Jurkat, Clone E6-1 (cell line): ENCODE measurements at regions not wholly inside any gene's neighbourhood (a gene's known extent, or its start where the extent isn't known, plus 50 kb on each side); places are given as distances from the start of the nearest gene placed in this dataset.

Experiments
- DNase-seq: peaks from one replicate; pipeline ENCODE4 v3.0.0-alpha.2; 2011; ENCODE audit warnings: low read depth, low spot score
- H3K4me3 ChIP-seq: 2 replicates; pipeline ENCODE4 v1.5.1; 2011; ENCODE audit warnings: mild to moderate bottlenecking, low read length, control low read depth, moderate library complexity

DNA sequence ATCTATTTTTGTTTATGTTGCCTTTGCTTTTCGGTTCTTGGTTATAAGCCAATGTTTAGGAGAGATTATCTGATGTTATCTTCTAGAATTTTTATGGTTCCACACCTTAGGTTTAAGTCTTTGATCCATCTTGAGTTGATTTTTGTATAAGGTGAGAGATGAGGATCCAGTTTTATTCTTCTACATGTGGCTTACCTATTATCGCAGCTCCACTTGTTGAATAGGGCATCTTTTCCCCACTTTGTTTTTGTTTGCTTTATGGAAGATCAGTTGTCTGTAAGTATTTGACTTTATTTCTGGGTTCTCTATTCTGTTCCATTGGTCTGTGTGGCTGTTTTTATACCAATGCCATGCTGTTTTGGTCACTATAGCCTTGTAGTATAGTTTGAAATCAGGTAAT lies 927.0 kb downstream of the UQCRFS1 start:
- DNase-seq, result no peak
- H3K4me3 ChIP-seq, result no peak overlapping the region

DNA sequence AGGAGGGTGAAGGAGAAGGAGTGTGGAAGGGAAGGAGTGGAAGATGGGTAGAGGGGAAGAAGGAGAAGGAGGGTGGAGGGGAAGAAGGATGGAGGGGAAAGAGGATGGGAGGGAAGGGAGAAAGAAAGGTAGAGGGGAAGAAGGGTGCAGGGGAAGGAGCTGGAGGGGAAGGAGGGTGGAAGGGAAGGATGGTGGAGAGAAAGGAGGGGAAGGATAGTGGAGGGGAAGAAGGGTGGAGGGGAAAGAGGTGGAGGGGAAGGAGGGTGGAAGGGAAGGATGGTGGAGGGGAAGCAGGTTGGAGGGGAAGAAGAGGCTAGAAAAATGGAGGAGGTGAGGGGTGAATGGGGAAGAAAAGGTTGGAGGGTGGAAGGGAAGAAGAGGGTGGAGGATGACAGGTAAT lies 927.9 kb downstream of the UQCRFS1 start:
- no peak overlapping the region for H3K4me3 ChIP-seq
- DNase-seq, result no peak

DNA sequence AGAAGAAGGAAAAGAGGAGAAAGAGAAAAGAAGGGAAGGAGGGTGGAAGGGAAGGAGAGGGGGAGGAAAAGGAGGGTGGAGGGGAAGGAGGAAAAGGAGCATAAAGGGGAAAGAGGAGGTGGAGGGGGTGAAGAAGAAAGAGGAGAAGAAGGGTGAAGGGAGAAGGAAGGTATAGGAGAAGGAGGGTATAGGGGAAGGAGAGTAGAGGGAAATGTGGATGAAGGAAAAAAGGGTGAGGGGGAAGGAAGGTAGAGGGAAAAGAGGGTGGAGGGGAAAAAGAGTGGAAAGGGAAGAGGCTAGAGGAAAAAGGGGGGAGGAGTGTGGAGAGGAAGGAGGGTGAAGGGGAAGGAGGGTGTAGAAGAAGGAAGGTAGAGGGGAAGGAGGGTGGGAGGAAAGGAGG lies 928.6 kb downstream of the UQCRFS1 start:
- H3K4me3 ChIP-seq, result no peak overlapping the region
- DNase-seq, result no peak

DNA sequence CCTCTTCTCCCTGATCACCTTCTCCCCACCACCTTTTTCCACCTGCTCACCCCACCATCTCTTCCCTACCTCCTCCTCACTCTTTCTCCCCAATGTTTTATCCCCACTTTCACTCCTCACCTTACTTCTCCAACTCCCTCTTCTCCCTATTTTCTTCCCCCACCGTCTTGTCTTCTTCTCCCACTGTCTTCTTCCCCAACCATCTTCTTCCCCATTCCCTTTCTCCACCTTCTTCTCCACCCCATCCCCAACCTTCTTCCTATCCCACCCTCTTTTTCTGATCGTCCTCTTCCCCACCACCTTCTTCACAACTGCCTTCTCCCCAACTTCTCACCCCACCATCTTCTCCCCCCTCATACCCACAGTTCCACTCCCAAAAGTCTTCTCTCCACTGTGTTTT lies 929.4 kb downstream of the UQCRFS1 start:
- H3K4me3 ChIP-seq, result no peak overlapping the region
- no peak for DNase-seq

DNA sequence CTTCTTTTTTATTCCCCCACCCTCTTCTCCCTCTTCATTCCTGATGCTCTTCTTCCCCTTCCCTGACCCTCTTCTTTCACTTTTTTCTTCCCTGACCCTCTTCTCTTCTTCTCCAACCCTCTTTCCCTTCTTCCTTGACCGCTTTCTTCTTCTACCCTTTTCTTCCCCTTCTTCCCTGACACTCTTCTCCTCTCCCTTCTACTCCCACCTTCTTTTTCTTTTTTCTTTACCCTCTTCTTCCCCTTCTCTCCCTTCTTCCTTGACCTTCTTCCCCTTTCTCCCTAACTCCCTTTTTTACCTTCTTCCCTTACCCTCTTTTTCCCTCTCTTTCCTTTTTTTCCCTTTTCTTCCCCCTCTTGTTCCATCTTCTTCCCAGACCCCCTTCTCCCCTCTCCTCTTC lies 931.3 kb downstream of the UQCRFS1 start:
- no peak for DNase-seq
- no peak overlapping the region for H3K4me3 ChIP-seq

DNA sequence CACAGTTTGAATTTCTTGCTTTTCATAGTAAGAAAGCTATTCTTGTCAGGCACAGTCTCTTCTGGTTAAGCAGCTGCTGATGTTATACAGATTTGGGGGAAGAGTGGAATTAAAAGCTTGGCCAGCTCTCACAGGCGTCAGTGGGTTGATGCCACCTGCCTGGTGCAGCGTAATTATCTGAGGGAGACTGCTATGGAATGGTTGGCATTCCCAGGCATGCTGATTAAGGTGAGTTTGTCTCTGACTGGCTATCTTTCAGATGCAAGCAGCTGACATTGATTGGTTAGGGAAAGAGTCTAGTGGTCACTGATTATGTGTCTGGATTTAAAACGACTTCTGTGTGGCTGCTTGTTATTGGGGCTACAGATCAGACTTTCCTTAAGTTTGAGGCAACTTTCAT lies 948.4 kb downstream of the UQCRFS1 start:
- DNase-seq, result no peak
- no peak overlapping the region for H3K4me3 ChIP-seq

DNA sequence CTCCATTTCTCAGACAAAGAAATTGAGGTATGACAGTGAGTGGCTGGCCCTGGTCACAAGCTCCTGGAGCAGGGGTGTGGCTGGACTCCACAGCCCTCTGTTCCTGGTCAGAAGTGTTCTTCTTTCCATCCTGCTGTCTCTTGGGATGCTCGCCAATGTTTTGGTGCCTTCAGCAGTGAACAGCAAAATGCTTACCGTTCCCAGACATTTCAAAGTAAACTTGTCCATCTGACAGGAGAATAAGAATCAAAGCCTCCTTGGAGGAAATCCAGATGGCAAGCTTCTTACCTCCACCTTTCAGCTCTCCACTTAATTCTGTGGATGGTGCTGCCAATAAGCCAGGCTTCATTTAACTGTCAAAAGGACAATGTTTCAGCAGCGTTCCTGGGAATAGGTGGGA lies 954.1 kb downstream of the UQCRFS1 start:
- no peak for DNase-seq
- H3K4me3 ChIP-seq, result no peak overlapping the region

DNA sequence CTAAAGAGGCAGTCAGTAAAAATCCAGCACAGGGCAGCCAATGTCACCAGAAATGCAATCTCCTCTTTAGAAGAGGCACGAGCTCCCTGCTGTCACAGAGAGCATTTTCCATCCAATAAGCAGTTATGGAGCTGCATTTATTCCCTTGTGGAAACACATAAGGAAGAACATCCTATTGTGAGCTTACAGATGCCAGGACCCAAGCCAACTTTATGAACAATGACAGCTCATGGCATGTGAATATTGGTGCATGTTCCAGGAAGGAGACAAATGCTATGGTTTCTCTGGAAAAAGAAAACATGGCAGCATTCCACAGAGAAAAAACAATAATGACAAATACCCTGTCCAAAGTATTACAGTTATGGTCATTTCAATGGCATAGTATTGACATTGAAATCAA lies 955.6 kb downstream of the UQCRFS1 start:
- no peak for DNase-seq
- H3K4me3 ChIP-seq, result no peak overlapping the region

DNA sequence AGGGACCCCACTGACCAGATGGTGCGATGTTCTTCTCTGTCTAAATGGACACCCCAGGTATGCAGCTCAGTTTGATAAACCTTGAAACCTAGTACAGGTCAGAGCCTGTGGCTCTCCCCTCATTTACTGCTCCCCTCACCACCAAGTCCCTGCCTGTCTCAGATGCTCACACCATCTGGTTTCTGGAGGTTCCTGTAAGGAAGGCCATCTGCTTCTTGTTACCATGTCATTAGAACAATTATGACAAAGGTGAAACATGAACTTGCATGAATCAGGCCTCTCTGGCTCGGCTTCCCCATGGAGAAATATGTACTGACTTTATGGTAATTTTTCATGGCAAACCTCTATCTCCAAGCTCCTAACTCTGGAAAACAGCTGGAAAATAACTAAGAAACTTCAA lies 965.7 kb downstream of the UQCRFS1 start:
- no peak overlapping the region for H3K4me3 ChIP-seq
- no peak for DNase-seq

DNA sequence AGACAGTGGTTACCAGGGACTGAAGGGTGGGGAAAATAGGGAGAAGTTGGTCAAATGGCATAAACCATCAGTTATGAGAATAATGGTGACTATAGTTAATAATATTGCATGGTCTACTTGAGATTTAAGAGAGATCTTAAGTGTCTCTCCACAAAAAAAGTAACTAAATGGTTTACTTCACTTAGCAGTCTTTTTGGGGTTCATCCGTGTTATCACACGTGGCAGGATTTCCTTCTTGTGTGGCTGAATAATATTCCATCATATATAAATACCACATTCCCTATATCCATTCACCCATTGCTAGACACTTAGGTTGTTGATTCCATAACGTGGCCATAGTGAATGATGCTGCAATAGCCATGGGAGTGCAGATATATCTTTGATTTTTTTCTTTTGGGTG lies 967.0 kb downstream of the UQCRFS1 start:
- no peak overlapping the region for H3K4me3 ChIP-seq
- no peak for DNase-seq

DNA sequence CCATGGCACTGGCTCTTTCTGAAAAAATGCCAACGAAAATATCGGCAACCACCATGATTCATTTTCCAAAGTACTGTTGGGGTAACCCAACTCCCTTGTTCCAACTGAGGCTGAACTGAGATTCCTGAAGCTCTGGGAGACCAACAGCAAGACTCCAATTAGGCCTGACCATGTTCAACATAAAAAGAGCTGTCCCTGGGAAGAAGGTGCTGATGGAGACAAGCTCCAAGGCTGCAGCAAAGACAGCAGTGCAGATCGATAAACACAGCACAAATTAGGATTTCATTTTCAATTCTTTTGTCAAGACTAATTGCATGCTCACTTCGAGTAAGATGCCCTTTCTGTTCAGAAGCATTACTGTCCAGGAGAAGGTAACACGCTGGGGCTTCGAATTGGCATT lies 968.0 kb downstream of the UQCRFS1 start:
- no peak for DNase-seq
- H3K4me3 ChIP-seq, result no peak overlapping the region

DNA sequence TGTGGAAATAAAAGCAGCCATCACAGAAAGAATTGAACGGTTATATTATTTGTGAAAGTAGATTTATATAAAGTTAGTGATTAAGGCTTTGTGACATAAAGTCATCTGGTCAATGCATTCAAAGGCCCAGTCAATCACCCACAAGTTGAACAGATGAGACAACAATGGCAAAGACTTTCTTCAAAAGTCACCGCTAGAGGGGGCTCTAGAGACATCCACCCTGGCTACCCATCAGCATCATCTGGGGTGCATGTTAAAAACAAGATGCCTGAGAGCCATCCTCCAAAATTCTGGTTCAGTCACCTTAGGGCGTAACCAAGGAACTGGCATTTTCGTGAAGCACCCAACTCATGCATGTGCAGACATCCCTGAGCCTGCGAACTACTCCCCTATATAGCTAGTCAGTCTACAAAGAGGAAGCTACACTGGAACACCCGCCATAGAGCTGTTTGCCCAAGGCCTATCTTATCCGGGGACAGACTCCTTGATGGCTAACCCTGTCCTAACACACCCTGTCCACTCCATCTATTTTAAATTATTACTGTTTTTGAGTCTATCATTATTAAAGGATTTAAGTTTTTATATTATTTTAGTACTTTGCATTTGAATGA lies 970.5 kb downstream of the UQCRFS1 start:
- DNase-seq, result peak; percentile 36

DNA sequence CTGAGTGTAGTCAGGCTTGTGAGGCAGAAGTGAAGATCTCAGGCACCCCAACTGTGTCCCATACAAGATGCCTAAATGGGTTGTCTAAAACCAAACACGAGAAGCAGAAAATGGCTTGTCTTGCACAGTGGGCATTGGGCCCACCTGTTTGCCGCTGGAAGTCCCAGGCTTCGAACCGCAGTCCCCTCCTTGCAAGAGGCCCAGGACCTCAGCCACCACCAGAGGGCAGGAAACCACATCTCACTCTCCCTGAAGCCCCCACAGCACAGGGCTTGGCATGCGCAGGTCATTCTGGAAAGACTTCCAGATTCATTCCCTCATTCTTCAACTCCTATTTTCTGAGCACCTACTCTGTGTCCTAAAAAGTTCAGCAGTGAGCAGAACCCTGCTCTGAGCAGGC lies 973.7 kb downstream of the UQCRFS1 start:
- DNase-seq, result peak; percentile 28
- H3K4me3 ChIP-seq, result no peak overlapping the region

More for the DNA sequence above, 970.5 kb downstream of the UQCRFS1 start:
- no peak overlapping the region for H3K4me3 ChIP-seq

DNA sequence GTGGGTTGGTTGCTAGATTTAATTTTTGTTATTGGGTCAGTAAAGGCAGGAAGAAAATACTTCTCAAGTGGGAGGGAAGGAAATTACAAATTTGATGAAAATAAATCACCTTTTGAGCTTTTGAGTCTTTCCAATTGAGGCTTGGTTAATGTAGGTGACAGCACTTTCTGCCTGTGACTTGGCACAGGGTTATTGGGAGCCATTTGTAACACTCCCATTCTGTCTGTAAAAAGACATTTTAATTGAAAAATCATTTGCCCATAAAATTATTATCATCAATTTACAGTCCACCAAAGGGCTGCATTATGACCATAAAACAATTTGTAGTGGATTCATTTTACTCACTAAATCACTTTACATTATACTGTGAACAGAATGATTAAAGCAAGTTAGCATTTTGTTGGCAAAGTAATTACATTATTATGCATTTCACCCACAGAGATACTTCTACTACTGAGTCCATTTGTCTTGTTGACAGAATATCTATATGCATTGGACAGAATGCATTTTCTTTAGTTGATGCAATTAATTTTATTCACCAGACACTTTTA lies 974.6 kb downstream of the UQCRFS1 start:
- no peak overlapping the region for H3K4me3 ChIP-seq

DNA sequence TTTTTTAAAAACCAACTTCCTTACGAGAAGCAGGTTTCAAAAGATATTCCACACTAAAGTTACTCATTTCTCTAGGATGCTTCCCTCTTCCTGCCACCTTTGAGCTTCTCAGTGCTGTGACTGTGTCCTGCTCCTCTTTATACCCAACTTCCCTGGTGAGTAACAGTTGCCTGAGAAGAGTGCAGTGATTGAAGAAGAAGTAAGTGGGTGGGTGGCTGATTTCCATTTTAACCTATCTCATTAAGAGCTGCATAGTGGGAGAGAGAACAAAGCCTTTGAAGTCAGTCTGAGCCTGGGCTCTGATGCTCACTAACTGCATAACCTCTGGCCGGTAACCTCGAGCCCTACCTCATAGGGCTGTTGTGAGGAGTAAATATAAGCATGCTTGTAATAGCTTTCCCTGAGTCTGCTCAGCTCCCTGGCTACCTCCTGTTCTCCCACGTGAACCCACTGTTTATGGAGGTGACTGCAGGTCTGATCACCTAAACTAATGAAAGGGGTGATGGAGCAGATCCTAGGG lies 977.3 kb downstream of the UQCRFS1 start:
- no peak for DNase-seq
- H3K4me3 ChIP-seq, result no peak overlapping the region

More for the DNA sequence above, 974.6 kb downstream of the UQCRFS1 start:
- no peak for DNase-seq

DNA sequence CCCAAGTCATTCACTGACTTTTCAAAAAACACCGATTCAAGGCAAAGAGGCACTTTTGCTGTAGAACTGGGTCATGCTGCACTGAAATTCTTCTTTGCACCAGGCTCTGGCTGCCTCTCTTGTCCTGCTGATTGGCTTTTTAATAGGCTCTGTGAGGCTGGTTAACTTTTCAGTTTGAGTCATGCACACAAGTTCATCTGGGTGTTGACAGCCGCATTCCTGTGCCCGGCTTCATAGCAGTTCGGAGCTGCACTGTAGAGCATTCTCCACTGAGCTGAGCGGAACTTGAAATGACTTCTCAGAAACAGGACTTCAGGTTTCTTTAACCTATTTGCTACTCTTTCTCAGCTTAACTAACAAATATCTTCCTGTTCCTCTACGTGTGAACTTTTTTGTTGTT lies 978.3 kb downstream of the UQCRFS1 start:
- DNase-seq, result no peak
- H3K4me3 ChIP-seq, result no peak overlapping the region

DNA sequence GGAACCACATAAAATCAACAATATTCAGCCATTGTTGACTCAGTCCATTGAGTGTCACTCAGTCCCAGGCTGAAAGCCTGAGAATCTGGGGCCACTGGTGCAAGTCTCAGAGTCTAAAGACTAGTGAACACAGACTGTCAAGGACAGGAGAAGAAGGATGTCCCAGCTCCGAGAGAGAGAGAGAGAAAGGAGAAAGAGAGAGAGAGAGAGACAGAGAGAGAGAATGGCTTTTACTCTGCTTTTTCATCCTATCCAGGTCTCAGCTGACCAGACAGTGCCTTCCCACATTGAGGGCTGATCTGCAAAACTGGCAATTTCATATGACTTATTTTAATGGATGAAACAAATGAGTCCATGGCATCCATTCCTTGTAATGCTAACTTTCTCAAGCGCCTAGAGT lies 984.1 kb downstream of the UQCRFS1 start:
- no peak for DNase-seq
- H3K4me3 ChIP-seq, result no peak overlapping the region

DNA sequence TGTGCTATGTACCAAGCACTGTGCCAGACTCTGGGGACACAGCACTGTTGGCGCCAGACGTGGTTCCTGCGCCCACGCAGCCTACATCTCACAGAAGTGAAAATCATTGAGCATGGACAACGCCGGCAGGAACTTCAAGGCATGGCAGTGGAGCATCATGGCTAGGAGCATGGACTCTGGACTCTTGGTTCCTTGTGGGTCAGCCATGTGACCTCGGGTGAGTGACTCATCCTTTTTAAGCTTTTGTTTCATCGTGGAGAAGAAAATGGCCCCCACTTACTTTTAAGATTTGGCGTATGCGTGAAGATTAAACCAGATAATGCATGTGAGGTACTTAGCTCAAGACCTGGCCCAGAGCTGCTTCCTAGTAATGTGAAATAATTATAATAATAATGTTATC lies 988.5 kb downstream of the UQCRFS1 start:
- DNase-seq, result no peak

DNA sequence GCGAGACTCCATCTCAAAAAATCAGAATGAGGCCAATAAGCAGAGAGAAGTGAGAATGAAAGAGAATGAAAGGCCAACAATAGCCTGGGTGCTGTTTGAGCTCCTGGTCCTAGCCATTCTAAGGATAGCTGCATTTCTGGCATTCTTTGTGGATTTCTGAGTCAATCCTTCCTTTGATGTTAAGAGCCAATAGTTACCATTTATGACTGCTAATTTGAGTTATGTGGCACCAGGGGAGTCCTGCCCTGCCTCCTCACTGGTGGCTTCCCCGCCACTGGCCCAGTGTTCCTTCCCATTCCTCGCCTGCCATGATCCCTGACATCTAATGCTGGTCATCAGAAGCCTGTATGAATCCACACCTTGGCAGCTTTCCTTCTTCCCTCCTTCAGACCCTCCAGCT lies 991.2 kb downstream of the UQCRFS1 start:
- no peak for DNase-seq
- no peak overlapping the region for H3K4me3 ChIP-seq

More for the DNA sequence above, 988.5 kb downstream of the UQCRFS1 start:
- H3K4me3 ChIP-seq, result no peak overlapping the region

DNA sequence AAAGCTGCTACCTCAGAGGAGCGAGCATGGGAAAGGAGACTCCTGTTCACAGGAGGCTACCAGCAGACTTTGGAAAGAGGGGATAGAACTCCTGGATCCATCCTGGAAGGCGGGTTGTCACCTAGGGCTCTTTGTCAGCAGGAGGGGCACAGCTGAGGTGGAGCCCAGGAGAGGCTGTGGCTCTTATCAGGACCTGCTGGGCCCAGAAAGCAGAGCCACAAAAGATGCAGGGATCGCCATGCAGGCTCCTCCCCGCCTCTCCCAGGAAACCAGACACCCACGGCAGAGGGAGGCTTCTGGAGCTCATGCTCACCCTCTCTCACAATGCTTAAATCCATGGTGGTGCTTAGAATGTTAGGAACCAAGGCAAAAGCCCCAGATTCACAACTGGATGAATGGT lies 994.2 kb downstream of the UQCRFS1 start:
- no peak for DNase-seq
- no peak overlapping the region for H3K4me3 ChIP-seq

DNA sequence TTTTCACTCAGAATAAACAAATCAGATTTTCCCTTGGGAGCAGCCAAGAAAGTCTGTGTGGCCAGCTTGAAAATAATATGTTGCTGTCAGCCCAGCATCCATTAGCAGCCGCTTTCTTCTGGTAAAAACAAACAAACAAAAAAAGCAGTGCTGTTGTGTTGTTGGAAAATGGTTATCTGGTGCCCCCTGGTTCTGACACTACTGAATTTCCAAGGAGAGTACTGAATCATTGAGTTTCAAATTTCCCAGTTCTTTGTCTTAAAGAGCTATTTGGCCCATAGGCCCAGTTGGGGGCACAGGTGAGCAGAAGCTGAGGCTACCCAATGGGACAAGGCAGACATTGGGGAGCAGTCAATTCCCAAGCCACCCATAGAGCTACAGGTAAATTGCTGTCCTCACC lies 995.9 kb downstream of the UQCRFS1 start:
- no peak for DNase-seq
- H3K4me3 ChIP-seq, result no peak overlapping the region
